ENCODE measurements at regions not wholly inside any gene's neighbourhood (a gene's known extent, or its start where the extent isn't known, plus 50 kb on each side); places are given as distances from the start of the nearest gene placed in this dataset.
"Not testable (repeated sequence)": the region's sequence is repeated elsewhere in the genome, so short reads cannot be mapped to it uniquely, and the experiment has no call there.

DNA sequence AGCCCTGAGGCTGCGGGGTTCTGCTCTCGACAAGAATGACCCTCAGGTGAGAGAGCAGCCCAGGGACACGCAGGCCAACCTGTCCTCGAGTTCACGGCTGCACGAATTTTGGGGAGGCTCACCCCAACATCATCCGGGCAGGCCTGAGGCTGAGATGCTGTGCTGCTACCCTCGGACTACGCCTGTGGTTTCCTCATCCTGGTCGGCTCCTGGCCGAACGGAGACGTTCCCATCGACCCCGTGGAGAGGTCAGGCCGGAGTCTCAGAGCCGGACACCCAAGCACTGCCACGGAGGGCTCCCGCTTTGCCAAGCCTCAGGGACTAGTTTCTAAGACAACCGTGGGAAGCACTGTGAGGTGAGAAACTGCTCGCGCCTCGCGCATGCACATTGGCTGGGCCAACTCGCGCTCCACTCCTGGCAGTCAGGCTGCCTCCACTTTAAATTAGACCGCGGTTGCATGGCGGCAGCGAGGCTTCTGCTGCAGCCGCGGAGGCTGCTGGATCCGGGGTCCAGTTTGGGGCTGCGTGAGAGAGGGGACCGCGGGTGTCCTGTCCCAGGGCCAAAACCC, 203.4 kb downstream of the ZNF716 start:
- CTCF ChIA-PET = no interaction called here

DNA sequence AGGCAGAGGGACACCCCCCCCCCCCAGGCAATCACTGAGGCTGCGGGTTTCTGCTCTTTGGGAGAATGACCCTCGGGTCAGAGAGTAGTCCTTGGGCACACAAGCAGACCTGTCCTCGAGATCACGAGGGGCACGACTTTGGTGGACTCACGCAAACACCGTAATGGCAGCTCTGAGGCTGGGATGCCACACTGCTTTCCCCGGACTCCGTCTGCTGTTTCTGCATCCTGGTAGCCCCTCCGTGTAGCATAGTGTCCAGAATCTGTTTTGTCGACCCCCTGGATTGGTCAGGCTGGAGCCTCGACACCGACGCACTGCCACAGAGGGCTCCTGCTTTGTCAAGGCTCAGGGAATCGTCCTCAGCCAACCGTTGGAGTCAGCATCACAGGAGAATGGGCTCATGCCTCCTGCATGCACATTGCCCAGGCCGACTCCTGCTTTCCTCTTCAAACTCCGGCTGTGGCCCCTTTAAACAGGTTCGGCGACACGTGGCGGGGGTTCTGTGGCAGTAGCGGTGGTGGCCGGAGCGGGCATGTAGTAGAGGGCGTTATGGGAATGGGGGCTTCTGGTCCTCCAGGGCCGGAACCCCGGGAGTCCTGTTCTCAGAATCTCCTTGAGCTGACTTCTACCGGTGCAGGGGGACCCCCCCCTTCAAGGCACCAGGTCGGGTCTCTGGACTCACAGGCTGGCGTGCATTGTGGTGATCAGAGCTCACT, 205.3 kb downstream of the ZNF716 start:
- H3K27ac ChIP-seq (ENCODE audit: low read depth in 1 of 2, low read length in 2 of 2); DNase-seq; CTCF ChIA-PET; H3K4me1 ChIP-seq (ENCODE audit: insufficient read depth, low read length); H3K36me3 ChIP-seq (ENCODE audit: insufficient read depth, low read length); H3K4me3 Mint-ChIP-seq; intact Hi-C loops (cut with DNase I, micrococcal nuclease); ATAC-seq (ENCODE audit: poor library complexity); POLR2A ChIA-PET; H3K27me3 Mint-ChIP-seq; H3K4me3 ChIP-seq (ENCODE audit: low read length); H3K4me1 Mint-ChIP-seq (ENCODE audit: low read depth); H3K27ac Mint-ChIP-seq; H3K27me3 ChIP-seq (ENCODE audit: control insufficient read depth in 1 of 2, insufficient read depth in 2 of 2, low read length in 2 of 2); H3K36me3 Mint-ChIP-seq (ENCODE audit: low read depth): not testable (repeated sequence)
- H3K9me3 Mint-ChIP-seq = peaks cover 19% of the 10 kb centered on the region
- H3K9me3 ChIP-seq (ENCODE audit: control insufficient read depth in 1 of 2, insufficient read depth in 1 of 2, low read length in 2 of 2) = peaks cover 19 to 56% of the 10 kb centered on the region in 2 experiments

More for the DNA sequence above, 203.4 kb downstream of the ZNF716 start:
- Histone ChIP-seq H3K36me3 (ENCODE audit: insufficient read depth, low read length) (no peaks in the 10 kb centered on the region), H3K4me1 (ENCODE audit: insufficient read depth, low read length) (no peaks in the 10 kb centered on the region), H3K27ac (ENCODE audit: low read depth in 1 of 2, low read length in 2 of 2) (no peak overlapping the region), H3K9me3 (ENCODE audit: control insufficient read depth in 1 of 2, insufficient read depth in 1 of 2, low read length in 2 of 2) (peaks cover 19 to 71% of the 10 kb centered on the region in 2 experiments), H3K4me3 (ENCODE audit: low read length) (no peak overlapping the region), H3K27me3 (ENCODE audit: control insufficient read depth in 1 of 2, insufficient read depth in 2 of 2, low read length in 2 of 2) (no peaks in the 10 kb centered on the region)
- Mint-ChIP-seq H3K4me1 (ENCODE audit: low read depth) (no peaks in the 10 kb centered on the region), H3K4me3 (no peak overlapping the region), H3K9me3 (peaks cover 12% of the 10 kb centered on the region), H3K27ac (no peak overlapping the region), H3K27me3 (no peaks in the 10 kb centered on the region), H3K36me3 (ENCODE audit: low read depth) (no peaks in the 10 kb centered on the region)
- intact Hi-C loops (cut with DNase I, micrococcal nuclease) = no loop called here
- DNase-seq (no peak), ATAC-seq (ENCODE audit: poor library complexity) (no peak)
- TF ChIP-seq, protein P1, sequence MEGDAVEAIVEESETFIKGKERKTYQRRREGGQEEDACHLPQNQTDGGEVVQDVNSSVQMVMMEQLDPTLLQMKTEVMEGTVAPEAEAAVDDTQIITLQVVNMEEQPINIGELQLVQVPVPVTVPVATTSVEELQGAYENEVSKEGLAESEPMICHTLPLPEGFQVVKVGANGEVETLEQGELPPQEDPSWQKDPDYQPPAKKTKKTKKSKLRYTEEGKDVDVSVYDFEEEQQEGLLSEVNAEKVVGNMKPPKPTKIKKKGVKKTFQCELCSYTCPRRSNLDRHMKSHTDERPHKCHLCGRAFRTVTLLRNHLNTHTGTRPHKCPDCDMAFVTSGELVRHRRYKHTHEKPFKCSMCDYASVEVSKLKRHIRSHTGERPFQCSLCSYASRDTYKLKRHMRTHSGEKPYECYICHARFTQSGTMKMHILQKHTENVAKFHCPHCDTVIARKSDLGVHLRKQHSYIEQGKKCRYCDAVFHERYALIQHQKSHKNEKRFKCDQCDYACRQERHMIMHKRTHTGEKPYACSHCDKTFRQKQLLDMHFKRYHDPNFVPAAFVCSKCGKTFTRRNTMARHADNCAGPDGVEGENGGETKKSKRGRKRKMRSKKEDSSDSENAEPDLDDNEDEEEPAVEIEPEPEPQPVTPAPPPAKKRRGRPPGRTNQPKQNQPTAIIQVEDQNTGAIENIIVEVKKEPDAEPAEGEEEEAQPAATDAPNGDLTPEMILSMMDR (IDR thresholded peaks at IDR 0.05) = no peak
- POLR2A ChIA-PET = no interaction called here

DNA sequence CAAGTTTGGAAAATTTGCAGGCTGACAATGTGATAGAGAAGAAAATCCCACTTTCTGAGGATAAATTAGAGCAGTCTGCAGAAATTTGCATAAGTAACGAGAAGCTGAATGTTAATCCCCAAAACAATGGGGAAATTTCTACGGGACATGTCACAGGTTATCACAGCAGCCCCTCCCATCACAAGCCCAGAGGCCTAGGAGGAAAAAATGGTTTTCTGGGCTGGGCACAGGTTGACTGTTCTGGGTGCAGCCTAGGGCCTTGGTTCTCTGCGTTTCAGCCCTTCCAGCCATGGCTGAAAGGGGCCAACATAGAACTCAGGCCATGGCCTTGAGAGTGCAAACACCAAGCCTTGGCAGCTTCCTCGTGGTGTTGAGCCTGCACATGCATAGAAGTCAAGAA, 209.2 kb downstream of the ZNF716 start:
- H3K27ac Mint-ChIP-seq; ATAC-seq (ENCODE audit: poor library complexity); CTCF ChIA-PET; H3K4me3 ChIP-seq (ENCODE audit: low read length); H3K27me3 ChIP-seq (ENCODE audit: control insufficient read depth in 1 of 2, insufficient read depth in 2 of 2, low read length in 2 of 2); H3K36me3 ChIP-seq (ENCODE audit: insufficient read depth, low read length); H3K4me1 Mint-ChIP-seq (ENCODE audit: low read depth); H3K4me1 ChIP-seq (ENCODE audit: insufficient read depth, low read length); DNase-seq; H3K27ac ChIP-seq (ENCODE audit: low read depth in 1 of 2, low read length in 2 of 2); H3K4me3 Mint-ChIP-seq; H3K27me3 Mint-ChIP-seq; POLR2A ChIA-PET; intact Hi-C loops (cut with DNase I, micrococcal nuclease); H3K36me3 Mint-ChIP-seq (ENCODE audit: low read depth): not testable (repeated sequence)
- peaks cover 17% of the 10 kb centered on the region for H3K9me3 Mint-ChIP-seq
- H3K9me3 ChIP-seq (ENCODE audit: control insufficient read depth in 1 of 2, insufficient read depth in 1 of 2, low read length in 2 of 2) = peaks cover 3 to 18% of the 10 kb centered on the region in 2 experiments

DNA sequence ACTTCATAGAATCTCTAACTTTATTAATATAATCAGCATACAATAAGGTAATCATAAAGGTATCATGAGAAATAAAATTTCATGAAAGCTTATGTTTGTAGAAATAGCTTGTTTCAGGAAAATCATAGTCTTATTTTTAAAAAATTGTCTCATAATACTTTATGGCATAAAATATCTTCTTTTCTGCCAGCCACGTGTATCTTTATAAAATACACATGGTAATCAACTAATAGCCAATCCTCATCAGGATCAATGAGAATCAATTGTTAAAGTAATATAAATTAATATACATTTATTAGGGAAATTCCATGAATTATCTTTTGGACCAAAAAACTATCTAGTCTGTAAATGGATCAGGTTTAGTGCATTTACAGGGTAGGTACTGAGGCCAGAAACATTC, 227.0 kb downstream of the ZNF716 start:
- H3K4me3 ChIP-seq (ENCODE audit: low read length); H3K27ac Mint-ChIP-seq; H3K27me3 ChIP-seq (ENCODE audit: control insufficient read depth in 1 of 2, insufficient read depth in 2 of 2, low read length in 2 of 2); H3K4me3 Mint-ChIP-seq; H3K27ac ChIP-seq (ENCODE audit: low read depth in 1 of 2, low read length in 2 of 2); POLR2A ChIA-PET; H3K27me3 Mint-ChIP-seq; ATAC-seq (ENCODE audit: poor library complexity); intact Hi-C loops (cut with DNase I, micrococcal nuclease); H3K9me3 ChIP-seq (ENCODE audit: control insufficient read depth in 1 of 2, insufficient read depth in 1 of 2, low read length in 2 of 2); H3K36me3 Mint-ChIP-seq (ENCODE audit: low read depth); H3K36me3 ChIP-seq (ENCODE audit: insufficient read depth, low read length); H3K4me1 Mint-ChIP-seq (ENCODE audit: low read depth); H3K4me1 ChIP-seq (ENCODE audit: insufficient read depth, low read length); DNase-seq; CTCF ChIA-PET: not testable (repeated sequence)
- H3K9me3 Mint-ChIP-seq = peaks cover 30% of the 10 kb centered on the region

All from CD4-positive, alpha-beta T cell (primary cell).